ENCODE measurements at regions not wholly inside any gene's neighbourhood (a gene's known extent, or its start where the extent isn't known, plus 50 kb on each side); places are given as distances from the start of the nearest gene placed in this dataset.
"Not testable (repeated sequence)": the region's sequence is repeated elsewhere in the genome, so short reads cannot be mapped to it uniquely, and the experiment has no call there.

DNA sequence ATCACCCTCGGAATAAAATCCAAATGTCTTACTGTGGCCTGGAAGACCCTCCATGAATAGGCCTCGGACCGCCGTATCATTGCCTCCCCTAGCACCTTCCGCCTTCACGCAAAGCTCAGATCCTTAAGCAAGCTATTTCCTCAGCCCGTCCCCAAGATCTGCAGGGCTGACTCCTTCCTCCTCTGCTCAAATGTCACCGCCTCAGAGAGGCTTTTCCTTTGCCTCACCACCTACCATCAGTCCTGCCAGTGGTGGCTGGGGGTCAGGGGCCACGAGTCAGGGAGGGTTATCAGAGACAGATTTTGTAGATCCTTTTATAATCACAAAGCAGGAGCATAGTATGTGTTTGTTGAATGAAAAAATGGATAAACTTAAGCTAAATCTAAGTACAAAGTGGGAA is 74.4 kb upstream of the KIF2A start:
- no peak overlapping the region for H3K4me3 ChIP-seq (ENCODE audit: low read depth, low read length)
- TF ChIP-seq, protein P1, sequence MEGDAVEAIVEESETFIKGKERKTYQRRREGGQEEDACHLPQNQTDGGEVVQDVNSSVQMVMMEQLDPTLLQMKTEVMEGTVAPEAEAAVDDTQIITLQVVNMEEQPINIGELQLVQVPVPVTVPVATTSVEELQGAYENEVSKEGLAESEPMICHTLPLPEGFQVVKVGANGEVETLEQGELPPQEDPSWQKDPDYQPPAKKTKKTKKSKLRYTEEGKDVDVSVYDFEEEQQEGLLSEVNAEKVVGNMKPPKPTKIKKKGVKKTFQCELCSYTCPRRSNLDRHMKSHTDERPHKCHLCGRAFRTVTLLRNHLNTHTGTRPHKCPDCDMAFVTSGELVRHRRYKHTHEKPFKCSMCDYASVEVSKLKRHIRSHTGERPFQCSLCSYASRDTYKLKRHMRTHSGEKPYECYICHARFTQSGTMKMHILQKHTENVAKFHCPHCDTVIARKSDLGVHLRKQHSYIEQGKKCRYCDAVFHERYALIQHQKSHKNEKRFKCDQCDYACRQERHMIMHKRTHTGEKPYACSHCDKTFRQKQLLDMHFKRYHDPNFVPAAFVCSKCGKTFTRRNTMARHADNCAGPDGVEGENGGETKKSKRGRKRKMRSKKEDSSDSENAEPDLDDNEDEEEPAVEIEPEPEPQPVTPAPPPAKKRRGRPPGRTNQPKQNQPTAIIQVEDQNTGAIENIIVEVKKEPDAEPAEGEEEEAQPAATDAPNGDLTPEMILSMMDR (IDR thresholded peaks at IDR 0.05; ENCODE audit: low read depth, low read length) = no peak

DNA sequence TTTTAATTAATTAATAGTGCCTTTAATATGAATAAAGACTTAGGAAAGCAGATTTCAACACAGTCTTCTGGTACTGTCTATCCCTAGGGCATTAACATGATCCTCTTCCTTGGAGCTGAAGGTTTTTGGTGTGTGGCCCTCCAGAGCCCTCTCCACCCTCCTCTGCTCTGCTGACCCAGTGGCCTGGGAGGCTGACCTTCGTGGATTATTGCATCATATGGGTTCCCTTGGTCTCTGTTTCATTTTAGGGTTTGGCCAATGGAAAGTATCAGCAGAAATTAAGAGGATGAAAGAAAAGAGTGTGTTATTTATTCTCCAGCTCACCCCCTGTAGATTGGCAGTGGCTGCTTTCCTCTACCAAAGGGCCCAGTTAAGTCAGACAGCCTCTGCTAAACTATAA is 73.8 kb upstream of the KIF2A start:
- not testable (repeated sequence) for H3K4me3 ChIP-seq (ENCODE audit: low read depth, low read length)

DNA sequence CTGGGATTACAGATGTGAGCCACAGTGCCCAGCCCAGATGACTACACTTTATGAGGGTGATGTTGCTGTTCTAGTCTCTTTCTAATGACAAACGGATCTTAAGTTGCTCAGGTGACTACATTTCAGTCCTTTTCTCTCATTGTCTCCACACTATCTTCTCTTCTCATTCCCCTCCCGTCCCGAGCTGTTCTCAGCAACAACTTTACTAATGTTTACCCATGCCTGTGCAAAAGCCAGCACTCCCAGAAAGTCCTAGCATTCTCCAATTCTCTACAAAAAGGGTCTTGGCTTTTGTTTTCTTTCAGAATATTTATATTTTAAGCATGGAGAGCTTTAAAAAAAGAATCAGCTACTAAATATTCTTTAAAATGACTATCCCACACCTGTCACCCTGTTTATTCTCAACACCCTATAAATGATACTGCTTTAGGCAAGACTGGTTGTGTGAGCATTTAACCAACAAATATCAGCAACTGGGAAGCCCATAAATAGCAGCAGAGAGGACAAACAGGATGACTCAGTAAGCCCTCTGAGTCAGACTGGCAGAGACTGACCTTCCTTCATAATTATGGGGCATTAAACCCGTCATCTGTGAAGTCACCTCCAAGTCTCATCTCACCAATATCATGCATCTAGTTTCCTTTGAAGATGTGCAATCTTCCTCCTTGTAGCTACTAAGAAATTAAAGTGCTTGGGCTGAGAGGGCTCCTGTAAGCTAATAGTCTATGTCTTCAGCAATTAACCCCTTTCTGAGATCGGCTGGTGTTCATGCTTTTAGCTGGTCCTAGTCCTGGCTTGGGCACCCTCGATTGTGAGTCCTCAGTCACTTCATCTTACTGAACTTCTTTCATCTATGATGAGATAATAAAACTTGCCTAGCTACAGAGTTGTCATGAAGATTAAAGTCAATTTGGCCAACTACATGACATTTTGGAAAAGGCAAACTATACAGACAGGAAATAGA is 72.6 kb upstream of the KIF2A start:
- H3K4me3 ChIP-seq (ENCODE audit: low read depth, low read length) = not testable (repeated sequence)

DNA sequence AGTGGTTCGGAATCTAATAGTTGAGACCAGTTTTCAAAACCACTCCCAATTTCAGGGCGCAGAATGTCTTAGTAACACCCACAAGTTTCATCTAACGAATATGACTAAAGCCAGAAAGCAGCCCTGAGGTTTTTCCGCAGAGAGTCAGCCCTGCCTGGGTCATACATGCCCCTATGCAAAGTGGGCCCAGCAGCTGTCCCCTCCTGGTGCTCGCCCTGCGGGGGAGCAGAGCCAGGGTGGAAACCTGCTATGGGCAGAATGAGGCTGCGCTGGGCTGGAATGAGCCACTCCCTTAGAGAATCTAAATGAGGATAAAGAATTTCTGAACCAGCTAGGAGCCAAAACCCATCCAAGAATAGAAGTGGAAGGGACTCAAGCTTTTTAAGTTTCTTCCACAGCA is 69.4 kb upstream of the KIF2A start:
- not testable (repeated sequence) for H3K4me3 ChIP-seq (ENCODE audit: low read depth, low read length)

DNA sequence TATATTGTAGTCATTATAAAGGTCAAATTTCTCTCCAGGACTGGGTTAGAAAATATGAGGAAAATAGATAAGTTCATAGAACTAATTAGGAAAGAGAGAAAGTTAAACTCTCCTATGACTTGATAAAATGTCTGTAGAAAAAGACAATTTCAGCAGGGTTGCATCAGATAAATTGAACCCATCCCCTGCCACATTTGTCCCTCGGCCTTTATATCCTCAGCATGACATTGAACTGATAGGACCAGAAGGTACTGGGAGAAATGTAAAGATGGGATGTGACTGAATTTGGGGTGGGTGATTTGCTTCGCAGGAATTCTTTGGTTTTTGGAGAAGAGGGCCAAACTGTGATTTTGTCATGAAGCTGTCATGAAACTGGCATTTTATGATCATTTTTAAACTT is 68.1 kb upstream of the KIF2A start:
- not testable (repeated sequence) for H3K4me3 ChIP-seq (ENCODE audit: low read depth, low read length)

DNA sequence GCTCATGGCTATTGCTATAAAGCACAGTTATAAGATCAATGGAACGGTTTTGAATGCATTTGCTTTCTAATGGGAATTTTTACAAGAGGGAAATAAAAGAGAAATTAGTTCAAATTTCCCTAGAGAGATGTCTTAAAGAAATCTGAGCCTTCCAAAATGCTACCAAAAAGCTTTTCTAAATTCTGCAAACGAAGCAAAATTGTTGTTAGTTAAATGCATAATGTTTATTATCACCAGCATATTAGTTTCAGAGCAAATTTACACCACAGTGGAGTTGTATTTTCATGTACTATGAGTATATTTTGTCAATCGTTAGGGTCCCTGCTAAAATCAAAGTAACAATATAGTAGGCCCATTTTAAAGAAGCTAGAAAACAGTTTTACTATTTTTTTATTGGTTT is 67.4 kb upstream of the KIF2A start:
- H3K4me3 ChIP-seq (ENCODE audit: low read depth, low read length) = not testable (repeated sequence)

DNA sequence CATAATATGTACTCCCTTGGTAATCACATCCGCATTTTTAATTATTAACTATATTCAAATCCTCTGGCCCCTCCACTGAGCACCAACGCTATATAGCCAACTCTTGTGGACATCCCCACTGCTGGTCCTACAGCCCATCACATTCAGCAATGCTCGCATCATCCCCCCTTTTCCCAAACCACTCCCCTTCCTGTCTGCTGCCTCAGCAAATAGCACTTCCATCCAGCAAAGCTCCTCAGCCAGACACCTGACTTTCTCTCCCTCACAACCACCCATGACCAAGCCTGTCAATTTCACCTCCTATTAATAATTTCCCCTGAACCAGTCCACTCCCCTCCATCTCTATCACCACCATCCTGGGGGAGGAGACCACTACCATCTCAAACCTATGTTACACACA is 65.5 kb upstream of the KIF2A start:
- H3K4me3 ChIP-seq (ENCODE audit: low read depth, low read length) = not testable (repeated sequence)

DNA sequence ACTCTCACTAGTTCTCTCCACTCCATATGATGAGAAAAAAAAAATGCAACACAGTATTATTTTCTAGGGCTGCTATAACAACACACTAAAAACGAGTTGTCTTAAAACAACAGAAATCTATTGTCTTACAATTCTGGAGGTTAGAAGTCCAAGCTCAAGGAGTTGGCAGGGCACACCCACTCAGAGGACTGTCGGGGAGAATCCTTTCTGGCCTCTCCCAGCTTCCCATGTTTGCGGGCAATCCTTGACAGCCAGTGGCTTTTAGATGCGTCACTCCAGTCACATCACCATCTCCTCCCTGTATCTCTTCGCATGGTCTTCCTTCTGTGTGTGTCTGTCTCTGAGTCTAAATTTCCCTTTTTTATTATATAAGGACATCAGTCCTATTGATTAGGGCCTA is 64.0 kb upstream of the KIF2A start:
- H3K4me3 ChIP-seq (ENCODE audit: low read depth, low read length) = not testable (repeated sequence)

DNA sequence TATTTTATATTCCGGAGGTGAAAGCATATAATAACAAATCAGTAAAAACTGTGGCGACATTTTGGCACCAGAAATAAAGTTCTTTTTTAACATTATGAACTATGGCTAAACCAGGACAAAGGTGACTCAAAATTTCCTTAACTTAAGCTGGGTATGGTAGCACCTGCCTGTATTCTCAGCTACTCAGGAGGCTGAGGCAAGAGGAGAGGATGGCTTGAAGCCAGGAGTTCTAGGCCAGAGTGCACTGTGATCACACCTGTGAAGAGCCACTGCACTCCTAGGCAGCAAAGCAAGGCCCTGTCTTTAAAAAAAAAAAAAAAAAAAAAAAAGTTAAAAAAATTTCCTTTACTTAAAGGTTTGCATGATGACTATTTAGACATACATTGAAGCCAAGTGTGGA is 63.0 kb upstream of the KIF2A start:
- H3K4me3 ChIP-seq (ENCODE audit: low read depth, low read length) = not testable (repeated sequence)

DNA sequence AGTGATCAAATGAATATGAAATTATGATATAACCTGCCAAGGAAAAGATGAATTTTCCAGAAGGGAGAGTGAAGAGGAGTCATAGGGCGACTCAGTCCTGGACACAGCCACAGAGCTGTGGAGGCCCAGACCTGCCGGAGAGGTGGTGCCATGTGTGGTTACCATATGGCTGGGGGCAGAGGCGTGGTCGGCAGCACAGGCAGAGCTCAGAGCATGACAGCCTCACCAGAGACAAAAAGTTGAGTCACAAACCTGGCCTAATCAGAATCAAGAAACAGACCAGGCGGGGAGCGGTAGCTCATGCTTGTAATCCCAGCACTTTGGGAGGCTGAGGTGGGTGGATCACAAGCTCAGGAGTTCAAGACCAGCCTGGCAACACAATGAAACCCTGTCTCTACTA is 57.8 kb upstream of the KIF2A start:
- not testable (repeated sequence) for H3K4me3 ChIP-seq (ENCODE audit: low read depth, low read length)

DNA sequence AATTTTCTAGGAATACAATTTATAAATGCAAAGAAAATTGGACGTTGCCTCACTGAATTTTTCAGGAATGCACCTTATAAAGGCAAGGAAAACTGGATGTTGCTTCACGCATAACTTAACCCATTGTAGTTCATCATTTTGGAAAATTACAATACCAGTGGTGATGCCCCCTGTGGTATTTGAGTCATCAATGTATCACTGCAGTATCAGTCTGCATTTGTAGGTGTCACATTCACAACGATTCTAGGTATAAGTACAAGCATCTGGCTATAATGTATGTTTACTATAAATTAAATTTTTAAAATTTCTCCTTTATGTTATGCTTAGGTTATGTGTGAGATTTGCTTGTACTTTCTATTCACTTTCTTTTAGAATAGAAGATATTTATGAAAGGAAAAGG is 55.9 kb upstream of the KIF2A start:
- not testable (repeated sequence) for H3K4me3 ChIP-seq (ENCODE audit: low read depth, low read length)

DNA sequence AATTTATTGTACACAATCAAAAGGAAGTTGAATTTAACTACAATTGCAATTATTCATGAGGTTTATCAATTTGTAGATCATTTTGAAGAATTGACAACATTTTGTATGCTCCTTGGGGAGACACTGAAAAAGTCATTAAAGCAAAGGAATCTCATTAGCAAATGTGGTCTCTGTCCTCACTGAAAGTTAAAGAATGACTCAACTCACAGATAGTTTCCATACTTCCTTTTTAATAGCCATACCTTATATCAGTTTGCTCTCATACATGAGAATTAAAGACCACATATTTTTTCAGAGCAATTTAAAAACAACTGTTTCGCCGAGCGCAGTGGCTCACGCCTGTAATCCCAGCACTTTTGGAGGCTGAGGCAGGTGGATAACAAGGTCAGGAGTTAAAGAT is 55.1 kb upstream of the KIF2A start:
- H3K4me3 ChIP-seq (ENCODE audit: low read depth, low read length) = not testable (repeated sequence)

DNA sequence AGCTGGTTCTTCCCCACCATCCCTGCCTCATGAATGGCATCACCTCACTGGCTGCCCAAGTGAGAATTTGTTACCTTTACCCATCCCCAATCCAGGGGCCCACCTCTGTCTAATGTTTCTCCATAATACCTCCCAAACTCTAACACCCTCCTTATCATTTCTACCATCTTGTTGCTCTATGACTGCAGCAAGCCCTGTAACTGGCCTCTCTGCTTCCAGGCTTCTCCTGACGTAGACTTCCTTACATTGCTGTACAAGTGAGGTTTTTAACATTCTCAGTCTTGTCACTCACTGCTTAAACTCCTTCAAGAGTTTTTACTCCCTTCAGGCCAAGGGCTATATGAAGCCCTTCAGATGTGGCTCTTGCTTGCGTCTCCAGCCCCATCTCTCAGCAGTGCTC is 53.5 kb upstream of the KIF2A start:
- H3K4me3 ChIP-seq (ENCODE audit: low read depth, low read length) = not testable (repeated sequence)

DNA sequence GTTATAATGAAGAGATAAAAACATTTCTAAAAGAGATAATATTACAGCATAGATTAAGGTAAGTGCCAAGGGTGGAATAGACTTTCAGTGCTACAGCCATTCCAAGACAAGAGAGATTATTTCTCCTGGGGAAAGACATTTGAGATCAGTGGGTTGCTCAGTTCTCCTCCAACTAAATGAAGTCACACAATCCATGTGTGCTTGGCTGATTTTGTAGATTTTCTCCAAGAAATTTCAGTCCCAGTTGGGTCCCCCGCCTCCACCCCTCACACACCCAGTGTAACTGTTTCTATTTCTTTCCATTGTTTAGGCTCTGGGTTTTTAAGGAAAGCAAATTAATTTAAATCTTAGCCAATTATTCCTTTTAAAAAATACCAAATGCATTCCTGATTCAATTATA is 50.5 kb upstream of the KIF2A start:
- not testable (repeated sequence) for H3K4me3 ChIP-seq (ENCODE audit: low read depth, low read length)

DNA sequence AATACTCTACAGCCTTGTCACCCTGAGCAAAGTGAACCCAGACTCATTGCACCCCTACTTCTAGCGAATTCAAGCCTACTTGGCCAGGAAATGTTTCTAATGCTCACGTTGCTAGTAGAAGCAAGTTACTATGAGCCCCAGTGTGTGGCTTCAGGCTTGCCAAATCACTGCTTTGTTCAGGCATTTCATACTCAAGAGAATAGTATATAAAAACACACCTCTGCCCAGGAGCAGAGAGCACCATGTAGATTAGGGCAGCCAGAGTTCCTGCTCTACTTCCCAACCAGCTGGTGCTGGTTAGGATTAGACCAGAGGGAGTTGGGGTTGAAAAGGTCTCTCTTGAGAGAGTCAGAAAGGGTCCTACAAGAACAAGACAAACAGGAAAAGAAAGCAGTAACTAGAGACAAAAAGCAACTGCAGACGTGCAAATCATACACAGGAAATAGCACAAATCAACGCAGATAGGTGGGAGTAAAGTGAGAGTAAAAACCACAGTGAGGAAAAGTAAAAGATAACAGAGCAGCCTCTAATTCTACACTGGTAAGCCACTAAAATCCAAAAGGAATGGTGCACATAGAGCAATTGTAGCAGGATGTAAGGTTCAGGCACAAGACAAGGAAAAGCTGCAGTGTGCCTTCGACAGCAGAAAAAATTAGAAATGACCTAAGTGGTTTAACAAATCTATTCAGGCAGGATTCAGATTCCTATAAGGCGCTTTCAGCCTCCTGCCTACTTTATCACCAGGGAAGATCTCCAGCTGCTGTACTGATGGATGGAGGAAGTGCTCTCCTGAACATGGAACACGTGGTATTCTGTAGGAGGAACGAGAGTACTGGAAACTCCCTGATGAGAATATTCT is 49.6 kb upstream of the KIF2A start:
- H3K4me3 ChIP-seq (ENCODE audit: low read depth, low read length) = no peak overlapping the region
- TF ChIP-seq, protein P1 (IDR thresholded peaks at IDR 0.05; ENCODE audit: low read depth, low read length) = no peak

Measured in WI38 (cell line).